Activated CD8-positive, alpha-beta T cell treated with anti-CD3 and anti-CD28 coated beads for 36 hours (primary cell): ENCODE measurements at regions not wholly inside any gene's neighbourhood (a gene's known extent, or its start where the extent isn't known, plus 50 kb on each side); places are given as distances from the start of the nearest gene placed in this dataset.

Experiments used
- ATAC-seq: fragments of 200-7000 bp; cut with Tn5 transposase; one replicate; pipeline ENCODE4 v1.10.0; 2021; ENCODE audit warnings: mild to moderate bottlenecking, moderate library complexity
- CTCF ChIA-PET: fragments of 350-600 bp; sonication (Branson Sonifier 250); formaldehyde crosslinking; loops from one replicate; lab custom pipeline; 2021; ENCODE audit warnings: antibody characterized with exemption; lab: Charles Lee
- POLR2A ChIA-PET: fragments of 350-600 bp; sonication (Branson Sonifier 250); formaldehyde crosslinking; loops from one replicate; lab custom pipeline; 2021; ENCODE audit warnings: antibody characterized with exemption; lab: Charles Lee
- DNase-seq: peaks from one replicate; pipeline ENCODE4 v3.0.0-alpha.2; 2020
- H3K27ac Mint-ChIP-seq: one replicate; pipeline ENCODE4 v1.8.0; 2021; ENCODE audit warnings: mild to moderate bottlenecking, mixed read lengths
- H3K27me3 Mint-ChIP-seq: one replicate; pipeline ENCODE4 v1.8.0; 2021; ENCODE audit warnings: mixed read lengths
- H3K36me3 Mint-ChIP-seq: one replicate; pipeline ENCODE4 v1.8.0; 2021; ENCODE audit warnings: low read depth, mixed read lengths
- H3K4me1 Mint-ChIP-seq: one replicate; pipeline ENCODE4 v1.8.0; 2021; ENCODE audit warnings: low read depth, mixed read lengths
- H3K4me3 Mint-ChIP-seq: one replicate; pipeline ENCODE4 v1.8.0; 2021; ENCODE audit warnings: mild to moderate bottlenecking, moderate library complexity, mixed read lengths
- H3K9me3 Mint-ChIP-seq: one replicate; pipeline ENCODE4 v1.8.0; 2021; ENCODE audit warnings: mixed read lengths
- CTCF ChIP-seq: fragments of 200-600 bp; IDR thresholded peaks from one replicate; pipeline ENCODE4 v1.8.0; 2022; ENCODE audit warnings: antibody characterized with exemption, mild to moderate bottlenecking
- intact Hi-C: fragments of 100-400 bp; cut with micrococcal nuclease; formaldehyde crosslinking; loops from one replicate; pipeline ENCODE4 v1.10.0; 2022

DNA sequence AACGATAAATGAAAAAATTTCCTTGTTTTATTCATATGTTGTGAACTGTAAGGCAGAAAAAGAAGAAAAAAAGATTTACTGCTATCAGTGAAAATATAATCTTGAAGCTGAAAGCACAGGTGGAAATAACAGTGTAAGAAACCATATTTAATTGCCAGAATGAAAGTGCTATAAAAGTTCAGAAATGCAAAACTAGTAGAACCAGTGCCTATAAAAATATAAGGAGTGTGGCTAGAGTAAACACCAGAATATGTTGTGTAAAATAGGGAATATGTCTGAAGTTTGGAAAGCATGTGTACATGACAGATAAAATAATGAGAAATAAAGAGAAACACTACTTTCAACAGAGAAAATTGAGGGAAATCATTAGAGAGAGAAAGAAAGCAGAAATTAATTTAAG is 350.5 kb upstream of the NPSR1 start:
- no peak for DNase-seq
- H3K27ac Mint-ChIP-seq = no peak overlapping the region
- POLR2A ChIA-PET = no interaction called here
- H3K4me1 Mint-ChIP-seq = no peaks in the 10 kb centered on the region
- intact Hi-C loops = no loop called here
- no peak for TF ChIP-seq CTCF
- no peak for ATAC-seq
- CTCF ChIA-PET = interaction anchor here (1.4 kb wide), 1 partner anchor 11 kb away, joined by 3 read pairs; no protein-coding TSS in a partner anchor
- H3K4me3 Mint-ChIP-seq = no peak overlapping the region
- H3K36me3 Mint-ChIP-seq = no peaks in the 10 kb centered on the region
- no peaks in the 10 kb centered on the region for H3K27me3 Mint-ChIP-seq
- H3K9me3 Mint-ChIP-seq = peaks cover 2% of the 10 kb centered on the region

GRCh38 chr7:34308595-34308994 is 349.4 kb upstream of the NPSR1 start:
- Mint-ChIP-seq H3K4me1 (no peaks in the 10 kb centered on the region), H3K27me3 (no peaks in the 10 kb centered on the region), H3K4me3 (no peak overlapping the region), H3K36me3 (no peaks in the 10 kb centered on the region), H3K27ac (no peak overlapping the region), H3K9me3 (peaks cover 9% of the 10 kb centered on the region)
- no peak for TF ChIP-seq CTCF
- ChIA-PET CTCF (no interaction called here), POLR2A (no interaction called here)
- no peak for DNase-seq
- ATAC-seq = no peak
- intact Hi-C loops = no loop called here

GRCh38 chr7:34309116-34309515 is 348.9 kb upstream of the NPSR1 start:
- ChIA-PET CTCF (interaction anchor here (1.0 kb wide), 1 partner anchor 12 kb away, joined by 4 read pairs; no protein-coding TSS in a partner anchor), POLR2A (no interaction called here)
- Mint-ChIP-seq H3K27me3 (no peaks in the 10 kb centered on the region), H3K27ac (no peak overlapping the region), H3K4me3 (no peak overlapping the region), H3K9me3 (peaks cover 9% of the 10 kb centered on the region), H3K4me1 (no peaks in the 10 kb centered on the region), H3K36me3 (no peaks in the 10 kb centered on the region)
- no peak for TF ChIP-seq CTCF
- intact Hi-C loops = no loop called here
- DNase-seq (no peak), ATAC-seq (no peak)

DNA sequence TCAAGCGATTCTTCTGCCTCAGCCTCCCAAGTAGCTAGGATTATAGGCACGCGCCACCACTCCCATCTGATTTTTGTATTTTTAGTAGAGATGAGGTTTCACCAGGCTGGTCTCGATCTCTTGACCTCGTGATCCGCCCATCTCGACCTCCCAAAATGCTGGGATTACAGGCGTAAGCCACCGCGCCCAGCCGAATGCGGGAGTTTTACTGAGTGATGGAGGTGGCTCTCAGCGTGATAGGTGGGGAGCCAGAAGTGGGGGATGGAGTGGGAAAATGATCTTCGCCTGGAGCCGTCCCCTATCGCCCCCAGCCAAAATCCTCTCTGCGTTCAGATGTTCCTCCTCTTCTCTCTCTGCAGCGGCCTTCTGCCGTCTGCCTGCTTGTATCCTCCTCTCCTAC is 348.4 kb upstream of the NPSR1 start:
- ATAC-seq = no peak
- no peak for TF ChIP-seq CTCF
- intact Hi-C loops = no loop called here
- H3K27ac Mint-ChIP-seq = no peak overlapping the region
- no peak overlapping the region for H3K4me3 Mint-ChIP-seq
- ChIA-PET POLR2A (interaction anchor here (0.9 kb wide), 1 partner anchor 11 kb away, joined by 3 read pairs; no protein-coding TSS in a partner anchor), CTCF (interaction anchor here (1.0 kb wide), 1 partner anchor 11 kb away, joined by 4 read pairs; no protein-coding TSS in a partner anchor)
- DNase-seq = no peak
- H3K36me3 Mint-ChIP-seq = no peaks in the 10 kb centered on the region
- no peaks in the 10 kb centered on the region for H3K4me1 Mint-ChIP-seq
- H3K27me3 Mint-ChIP-seq = no peaks in the 10 kb centered on the region
- peaks cover 9% of the 10 kb centered on the region for H3K9me3 Mint-ChIP-seq

DNA sequence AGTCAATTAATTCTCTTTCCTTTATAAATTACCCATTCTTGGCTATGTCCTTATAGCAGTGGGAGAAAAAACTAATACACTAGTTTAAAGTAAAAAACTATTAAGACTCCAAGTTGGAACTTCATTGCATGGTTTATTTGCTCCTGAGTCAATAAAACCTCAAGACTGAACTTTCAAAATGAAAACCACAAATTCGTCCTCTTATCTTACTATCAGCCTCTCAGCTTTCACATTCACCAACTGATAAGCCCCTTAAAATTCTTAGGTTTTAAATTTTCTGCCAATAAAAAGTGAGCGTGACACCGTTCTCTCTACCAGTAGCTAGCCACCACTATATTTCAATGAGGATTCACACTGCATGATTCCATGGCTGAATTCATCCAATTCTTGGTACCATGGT is 346.4 kb upstream of the NPSR1 start:
- Mint-ChIP-seq H3K27ac (no peak overlapping the region), H3K4me1 (no peaks in the 10 kb centered on the region), H3K9me3 (peaks cover 9% of the 10 kb centered on the region), H3K27me3 (no peaks in the 10 kb centered on the region), H3K4me3 (no peak overlapping the region), H3K36me3 (no peaks in the 10 kb centered on the region)
- ChIA-PET POLR2A (no interaction called here), CTCF (no interaction called here)
- intact Hi-C loops = no loop called here
- DNase-seq (no peak), ATAC-seq (no peak)
- TF ChIP-seq CTCF = no peak
